Fibroblast of peridontal ligament (primary cell): ENCODE measurements at regions not wholly inside any gene's neighbourhood (a gene's known extent, or its start where the extent isn't known, plus 50 kb on each side); places are given as distances from the start of the nearest gene placed in this dataset.
"Not testable (repeated sequence)": the region's sequence is repeated elsewhere in the genome, so short reads cannot be mapped to it uniquely, and the experiment has no call there.

Experiments
- DNase-seq: peaks from one replicate; pipeline ENCODE4 v3.0.0-alpha.2; 2010; ENCODE audit errors: extremely low read depth

GRCh38 chr12:68422956-68423574 lies 90.9 kb upstream of the MDM1 start:
- no peak for DNase-seq

- peak; percentile 81 for DNase-seq
Measured at GRCh38 chr12:68425998-68426397, 93.8 kb upstream of the MDM1 start.

GRCh38 chr12:68428211-68428610 lies 96.0 kb upstream of the MDM1 start:
- no peak for DNase-seq

GRCh38 chr12:68428724-68429501 lies 96.8 kb upstream of the MDM1 start:
- DNase-seq: peak; percentile 58

GRCh38 chr12:68429696-68430095 lies 97.5 kb upstream of the MDM1 start:
- no peak for DNase-seq

- no peak for DNase-seq
Measured at GRCh38 chr12:68431786-68432185, 99.6 kb upstream of the MDM1 start.

GRCh38 chr12:68432622-68433021 lies 100.5 kb upstream of the MDM1 start:
- no peak for DNase-seq

GRCh38 chr12:68434391-68435298 lies 102.5 kb upstream of the MDM1 start:
- DNase-seq: no peak

GRCh38 chr12:68435299-68435637 lies 103.1 kb upstream of the MDM1 start:
- no peak for DNase-seq

- DNase-seq: no peak
Measured at GRCh38 chr12:68435816-68436215, 103.7 kb upstream of the MDM1 start.

GRCh38 chr12:68438601-68439000 lies 106.4 kb upstream of the MDM1 start:
- no peak for DNase-seq

- no peak for DNase-seq
Measured at GRCh38 chr12:68439368-68440045, 107.3 kb upstream of the MDM1 start.

- peak; percentile 58 for DNase-seq
Measured at GRCh38 chr12:68440068-68440581, 108.0 kb upstream of the MDM1 start.

GRCh38 chr12:68441167-68441566 lies 109.0 kb upstream of the MDM1 start:
- no peak for DNase-seq

- not testable (repeated sequence) for DNase-seq
Measured at GRCh38 chr12:68442353-68442972, 110.3 kb upstream of the MDM1 start.

GRCh38 chr12:68443695-68444094 lies 111.5 kb upstream of the MDM1 start:
- not testable (repeated sequence) for DNase-seq

- DNase-seq: peak; percentile 74
Measured at GRCh38 chr12:68445824-68446223, 113.7 kb upstream of the MDM1 start.

GRCh38 chr12:68446384-68446783 lies 114.2 kb upstream of the MDM1 start:
- DNase-seq: no peak

- peak; percentile 56 for DNase-seq
Measured at GRCh38 chr12:68446901-68447796, 115.0 kb upstream of the MDM1 start.

- no peak for DNase-seq
Measured at GRCh38 chr12:68447797-68448260, 115.7 kb upstream of the MDM1 start.
